SK-N-SH treated with all-trans-retinoic acid at 6 μM for 48 hours (cell line): ENCODE measurements at regions not wholly inside any gene's neighbourhood (a gene's known extent, or its start where the extent isn't known, plus 50 kb on each side); places are given as distances from the start of the nearest gene placed in this dataset.

Experiments used
- ATAC-seq: fragments of 200-7000 bp; cut with Tn5 transposase; 3 replicates; pipeline ENCODE4 v1.9.1; 2020; ENCODE audit warnings: mild to moderate bottlenecking, moderate library complexity
- ARNTL ChIP-seq: fragments of 450-650 bp; formaldehyde crosslinking; IDR thresholded peaks from 2 replicates; pipeline ENCODE4 v1.5.0; 2020; ENCODE audit warnings: low read depth, mild to moderate bottlenecking, moderate library complexity, borderline replicate concordance
- BACH2 ChIP-seq: fragments of 250-450 bp; sonication (Bioruptor Pico); IDR thresholded peaks from 2 replicates; pipeline ENCODE4 v1.9.0; 2021; ENCODE audit warnings: mild to moderate bottlenecking, borderline replicate concordance
- CSDC2 ChIP-seq: fragments of 250-450 bp; sonication (Bioruptor Pico); IDR thresholded peaks from 2 replicates; pipeline ENCODE4 v1.5.0; 2020; ENCODE audit warnings: mild to moderate bottlenecking, moderate library complexity
- ESRRG ChIP-seq: fragments of 250-450 bp; sonication (Bioruptor Pico); IDR thresholded peaks from 2 replicates; pipeline ENCODE4 v1.6.1; 2021; ENCODE audit warnings: mild to moderate bottlenecking
- GLIS3 ChIP-seq: fragments of 250-450 bp; sonication (Bioruptor Pico); IDR thresholded peaks from 2 replicates; pipeline ENCODE4 v1.5.0; 2020; ENCODE audit warnings: mild to moderate bottlenecking, moderate library complexity
- OSR1 ChIP-seq: fragments of 250-450 bp; sonication (Bioruptor Pico); IDR thresholded peaks from 2 replicates; pipeline ENCODE4 v1.8.0; 2022; ENCODE audit warnings: moderate library complexity, mild to moderate bottlenecking, inconsistent platforms
- PPARA ChIP-seq: fragments of 250-450 bp; sonication (Bioruptor Pico); IDR thresholded peaks from 2 replicates; pipeline ENCODE4 v1.5.0; 2020; ENCODE audit warnings: mild to moderate bottlenecking, borderline replicate concordance
- RARB ChIP-seq: fragments of 250-450 bp; sonication (Bioruptor Pico); IDR thresholded peaks from 2 replicates; pipeline ENCODE4 v1.8.0; 2021; ENCODE audit warnings: mild to moderate bottlenecking, moderate library complexity
- SNAI2 ChIP-seq: fragments of 250-450 bp; sonication (Bioruptor Pico); IDR thresholded peaks from 2 replicates; pipeline ENCODE4 v1.5.0; 2020; ENCODE audit warnings: mild to moderate bottlenecking, moderate library complexity
- TCF4 ChIP-seq: fragments of 250-450 bp; sonication (Bioruptor Pico); IDR thresholded peaks from 2 replicates; pipeline ENCODE4 v1.8.0; 2021; ENCODE audit warnings: mild to moderate bottlenecking, moderate library complexity, borderline replicate concordance
- TOX ChIP-seq: fragments of 250-450 bp; sonication (Bioruptor Pico); IDR thresholded peaks from 2 replicates; pipeline ENCODE4 v1.8.0; 2021; ENCODE audit warnings: mild to moderate bottlenecking, moderate library complexity, borderline replicate concordance
- ZC3H10 ChIP-seq: fragments of 250-450 bp; sonication (Bioruptor Pico); IDR thresholded peaks from 2 replicates; pipeline ENCODE4 v1.5.1; 2021; ENCODE audit warnings: mild to moderate bottlenecking, moderate library complexity
- ZFP3 ChIP-seq: fragments of 250-450 bp; sonication (Bioruptor Pico); IDR thresholded peaks from 2 replicates; pipeline ENCODE4 v1.5.0; 2020; ENCODE audit warnings: mild to moderate bottlenecking, moderate library complexity
- ZFP30 ChIP-seq: fragments of 450-650 bp; formaldehyde crosslinking; IDR thresholded peaks from 2 replicates; pipeline ENCODE4 v1.5.0; 2022; ENCODE audit warnings: mild to moderate bottlenecking, moderate library complexity
- ZNF565 ChIP-seq: fragments of 450-650 bp; formaldehyde crosslinking; conservative IDR thresholded peaks from 2 replicates; pipeline ENCODE4 v1.5.0; 2020; ENCODE audit warnings: low read depth, mild to moderate bottlenecking, moderate library complexity
- ZNF70 ChIP-seq: fragments of 450-650 bp; formaldehyde crosslinking; IDR thresholded peaks from 2 replicates; pipeline ENCODE4 v1.5.0; 2020; ENCODE audit warnings: mild to moderate bottlenecking, moderate library complexity
- ZNF8 ChIP-seq: fragments of 450-650 bp; formaldehyde crosslinking; IDR thresholded peaks from 2 replicates; pipeline ENCODE4 v1.5.0; 2020; ENCODE audit warnings: mild to moderate bottlenecking, moderate library complexity
- TF ChIP-seq, protein P1 (sequence below): fragments of 250-450 bp; sonication (Bioruptor Pico); IDR thresholded peaks from 2 replicates; pipeline ENCODE4 v1.5.1; 2021; ENCODE audit warnings: mild to moderate bottlenecking, moderate library complexity
- TF ChIP-seq, protein P2 (sequence below): fragments of 250-450 bp; sonication (Bioruptor Pico); IDR thresholded peaks from 2 replicates; pipeline ENCODE4 v1.5.0; 2020; ENCODE audit warnings: mild to moderate bottlenecking, moderate library complexity
- TF ChIP-seq, protein P3 (sequence below): fragments of 250-450 bp; sonication (Bioruptor Pico); IDR thresholded peaks from 2 replicates; pipeline ENCODE4 v1.5.1; 2020; ENCODE audit warnings: low read depth, mild to moderate bottlenecking, moderate library complexity
- TF ChIP-seq, protein P4 (sequence below): fragments of 250-450 bp; sonication (Bioruptor Pico); IDR thresholded peaks from 2 replicates; pipeline ENCODE4 v1.8.0; 2021; ENCODE audit warnings: low read depth, mild to moderate bottlenecking, moderate library complexity, borderline replicate concordance
- TF ChIP-seq, protein P5 (sequence below): fragments of 250-450 bp; sonication (Bioruptor Pico); IDR thresholded peaks from 2 replicates; pipeline ENCODE4 v1.8.0; 2020; ENCODE audit warnings: mild to moderate bottlenecking, moderate library complexity, borderline replicate concordance

GRCh38 chr20:39163993-39164392 is 201.8 kb downstream of the DHX35 start:
- ATAC-seq, result no peak
- TF ChIP-seq TOX, result no peak
- no peak for TF ChIP-seq SNAI2
- no peak for TF ChIP-seq CSDC2 (CRISPR knock-in tag)
- no peak for TF ChIP-seq ARNTL
- TF ChIP-seq ZNF565 (CRISPR knock-in tag), result no peak
- TF ChIP-seq GLIS3 (CRISPR knock-in tag), result no peak
- no peak for TF ChIP-seq ZFP30 (CRISPR knock-in tag)
- no peak for TF ChIP-seq PPARA (CRISPR knock-in tag)
- TF ChIP-seq, protein P1, sequence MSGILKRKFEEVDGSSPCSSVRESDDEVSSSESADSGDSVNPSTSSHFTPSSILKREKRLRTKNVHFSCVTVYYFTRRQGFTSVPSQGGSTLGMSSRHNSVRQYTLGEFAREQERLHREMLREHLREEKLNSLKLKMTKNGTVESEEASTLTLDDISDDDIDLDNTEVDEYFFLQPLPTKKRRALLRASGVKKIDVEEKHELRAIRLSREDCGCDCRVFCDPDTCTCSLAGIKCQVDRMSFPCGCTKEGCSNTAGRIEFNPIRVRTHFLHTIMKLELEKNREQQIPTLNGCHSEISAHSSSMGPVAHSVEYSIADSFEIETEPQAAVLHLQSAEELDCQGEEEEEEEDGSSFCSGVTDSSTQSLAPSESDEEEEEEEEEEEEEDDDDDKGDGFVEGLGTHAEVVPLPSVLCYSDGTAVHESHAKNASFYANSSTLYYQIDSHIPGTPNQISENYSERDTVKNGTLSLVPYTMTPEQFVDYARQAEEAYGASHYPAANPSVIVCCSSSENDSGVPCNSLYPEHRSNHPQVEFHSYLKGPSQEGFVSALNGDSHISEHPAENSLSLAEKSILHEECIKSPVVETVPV, result no peak
- no peak for TF ChIP-seq ESRRG (CRISPR knock-in tag)
- TF ChIP-seq, protein P2, sequence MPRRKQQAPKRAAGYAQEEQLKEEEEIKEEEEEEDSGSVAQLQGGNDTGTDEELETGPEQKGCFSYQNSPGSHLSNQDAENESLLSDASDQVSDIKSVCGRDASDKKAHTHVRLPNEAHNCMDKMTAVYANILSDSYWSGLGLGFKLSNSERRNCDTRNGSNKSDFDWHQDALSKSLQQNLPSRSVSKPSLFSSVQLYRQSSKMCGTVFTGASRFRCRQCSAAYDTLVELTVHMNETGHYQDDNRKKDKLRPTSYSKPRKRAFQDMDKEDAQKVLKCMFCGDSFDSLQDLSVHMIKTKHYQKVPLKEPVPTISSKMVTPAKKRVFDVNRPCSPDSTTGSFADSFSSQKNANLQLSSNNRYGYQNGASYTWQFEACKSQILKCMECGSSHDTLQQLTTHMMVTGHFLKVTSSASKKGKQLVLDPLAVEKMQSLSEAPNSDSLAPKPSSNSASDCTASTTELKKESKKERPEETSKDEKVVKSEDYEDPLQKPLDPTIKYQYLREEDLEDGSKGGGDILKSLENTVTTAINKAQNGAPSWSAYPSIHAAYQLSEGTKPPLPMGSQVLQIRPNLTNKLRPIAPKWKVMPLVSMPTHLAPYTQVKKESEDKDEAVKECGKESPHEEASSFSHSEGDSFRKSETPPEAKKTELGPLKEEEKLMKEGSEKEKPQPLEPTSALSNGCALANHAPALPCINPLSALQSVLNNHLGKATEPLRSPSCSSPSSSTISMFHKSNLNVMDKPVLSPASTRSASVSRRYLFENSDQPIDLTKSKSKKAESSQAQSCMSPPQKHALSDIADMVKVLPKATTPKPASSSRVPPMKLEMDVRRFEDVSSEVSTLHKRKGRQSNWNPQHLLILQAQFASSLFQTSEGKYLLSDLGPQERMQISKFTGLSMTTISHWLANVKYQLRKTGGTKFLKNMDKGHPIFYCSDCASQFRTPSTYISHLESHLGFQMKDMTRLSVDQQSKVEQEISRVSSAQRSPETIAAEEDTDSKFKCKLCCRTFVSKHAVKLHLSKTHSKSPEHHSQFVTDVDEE, result no peak
- TF ChIP-seq, protein P3, sequence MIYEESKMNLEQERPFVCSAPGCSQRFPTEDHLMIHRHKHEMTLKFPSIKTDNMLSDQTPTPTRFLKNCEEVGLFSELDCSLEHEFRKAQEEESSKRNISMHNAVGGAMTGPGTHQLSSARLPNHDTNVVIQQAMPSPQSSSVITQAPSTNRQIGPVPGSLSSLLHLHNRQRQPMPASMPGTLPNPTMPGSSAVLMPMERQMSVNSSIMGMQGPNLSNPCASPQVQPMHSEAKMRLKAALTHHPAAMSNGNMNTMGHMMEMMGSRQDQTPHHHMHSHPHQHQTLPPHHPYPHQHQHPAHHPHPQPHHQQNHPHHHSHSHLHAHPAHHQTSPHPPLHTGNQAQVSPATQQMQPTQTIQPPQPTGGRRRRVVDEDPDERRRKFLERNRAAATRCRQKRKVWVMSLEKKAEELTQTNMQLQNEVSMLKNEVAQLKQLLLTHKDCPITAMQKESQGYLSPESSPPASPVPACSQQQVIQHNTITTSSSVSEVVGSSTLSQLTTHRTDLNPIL (CRISPR knock-in tag), result no peak
- TF ChIP-seq BACH2, result no peak
- no peak for TF ChIP-seq ZNF70 (CRISPR knock-in tag)
- TF ChIP-seq ZFP3 (CRISPR knock-in tag), result no peak
- TF ChIP-seq TCF4 (CRISPR knock-in tag), result no peak
- TF ChIP-seq ZNF8, result no peak

DNA sequence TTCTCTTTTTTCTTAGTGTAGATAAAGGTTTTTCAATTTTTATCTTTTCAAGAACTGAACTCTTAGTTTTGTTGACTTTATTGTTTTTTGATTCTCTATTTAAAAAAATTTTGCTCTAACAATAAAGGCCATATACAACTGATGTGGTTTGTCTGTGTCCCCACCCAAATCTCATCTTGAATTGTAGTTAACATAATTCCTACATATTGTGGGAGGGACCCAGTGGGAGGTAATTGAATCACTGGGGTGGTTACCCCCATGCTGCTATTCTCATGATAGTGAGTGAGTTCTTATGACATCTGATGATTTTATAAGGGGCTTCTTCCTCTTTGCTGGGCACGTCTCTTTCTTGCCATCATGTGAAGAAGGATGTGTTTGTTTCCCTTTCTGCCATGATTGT is 199.8 kb downstream of the DHX35 start:
- TF ChIP-seq ZNF565 (CRISPR knock-in tag) (no peak), GLIS3 (CRISPR knock-in tag) (no peak), ESRRG (CRISPR knock-in tag) (no peak), PPARA (CRISPR knock-in tag) (no peak), ZFP30 (CRISPR knock-in tag) (no peak), BACH2 (no peak), TOX (no peak), ZC3H10 (CRISPR knock-in tag) (no peak), ZNF8 (no peak), OSR1 (no peak), TCF4 (CRISPR knock-in tag) (no peak), CSDC2 (CRISPR knock-in tag) (no peak), ARNTL (no peak), RARB (CRISPR knock-in tag) (no peak), SNAI2 (no peak)
- TF ChIP-seq, protein P2, result no peak
- TF ChIP-seq, protein P4, sequence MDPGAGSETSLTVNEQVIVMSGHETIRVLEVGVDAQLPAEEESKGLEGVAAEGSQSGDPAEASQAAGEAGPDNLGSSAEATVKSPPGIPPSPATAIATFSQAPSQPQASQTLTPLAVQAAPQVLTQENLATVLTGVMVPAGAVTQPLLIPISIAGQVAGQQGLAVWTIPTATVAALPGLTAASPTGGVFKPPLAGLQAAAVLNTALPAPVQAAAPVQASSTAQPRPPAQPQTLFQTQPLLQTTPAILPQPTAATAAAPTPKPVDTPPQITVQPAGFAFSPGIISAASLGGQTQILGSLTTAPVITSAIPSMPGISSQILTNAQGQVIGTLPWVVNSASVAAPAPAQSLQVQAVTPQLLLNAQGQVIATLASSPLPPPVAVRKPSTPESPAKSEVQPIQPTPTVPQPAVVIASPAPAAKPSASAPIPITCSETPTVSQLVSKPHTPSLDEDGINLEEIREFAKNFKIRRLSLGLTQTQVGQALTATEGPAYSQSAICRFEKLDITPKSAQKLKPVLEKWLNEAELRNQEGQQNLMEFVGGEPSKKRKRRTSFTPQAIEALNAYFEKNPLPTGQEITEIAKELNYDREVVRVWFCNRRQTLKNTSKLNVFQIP (CRISPR knock-in tag), result no peak
- TF ChIP-seq, protein P5, sequence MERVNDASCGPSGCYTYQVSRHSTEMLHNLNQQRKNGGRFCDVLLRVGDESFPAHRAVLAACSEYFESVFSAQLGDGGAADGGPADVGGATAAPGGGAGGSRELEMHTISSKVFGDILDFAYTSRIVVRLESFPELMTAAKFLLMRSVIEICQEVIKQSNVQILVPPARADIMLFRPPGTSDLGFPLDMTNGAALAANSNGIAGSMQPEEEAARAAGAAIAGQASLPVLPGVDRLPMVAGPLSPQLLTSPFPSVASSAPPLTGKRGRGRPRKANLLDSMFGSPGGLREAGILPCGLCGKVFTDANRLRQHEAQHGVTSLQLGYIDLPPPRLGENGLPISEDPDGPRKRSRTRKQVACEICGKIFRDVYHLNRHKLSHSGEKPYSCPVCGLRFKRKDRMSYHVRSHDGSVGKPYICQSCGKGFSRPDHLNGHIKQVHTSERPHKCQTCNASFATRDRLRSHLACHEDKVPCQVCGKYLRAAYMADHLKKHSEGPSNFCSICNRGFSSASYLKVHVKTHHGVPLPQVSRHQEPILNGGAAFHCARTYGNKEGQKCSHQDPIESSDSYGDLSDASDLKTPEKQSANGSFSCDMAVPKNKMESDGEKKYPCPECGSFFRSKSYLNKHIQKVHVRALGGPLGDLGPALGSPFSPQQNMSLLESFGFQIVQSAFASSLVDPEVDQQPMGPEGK, result no peak
- no peak for ATAC-seq
